ENCODE measurements at regions not wholly inside any gene's neighbourhood (a gene's known extent, or its start where the extent isn't known, plus 50 kb on each side); places are given as distances from the start of the nearest gene placed in this dataset.

DNA sequence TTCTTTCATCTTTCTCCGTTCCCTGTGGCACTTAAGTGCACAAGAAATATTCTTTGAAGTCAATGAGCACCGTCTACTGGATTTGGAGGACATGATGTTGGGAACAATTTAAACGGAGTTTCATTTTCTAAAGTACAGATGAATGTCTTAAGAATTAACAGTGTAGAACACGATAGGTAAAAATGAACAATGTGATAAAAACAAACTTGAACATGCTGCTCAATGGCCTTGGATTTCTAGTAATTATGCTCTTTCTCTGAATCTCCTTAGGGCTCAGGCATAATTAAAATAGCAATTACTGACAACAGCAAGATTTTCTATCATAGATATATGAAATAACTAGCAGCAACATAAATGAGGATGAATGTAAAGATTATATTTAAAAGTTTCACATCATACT lies 142.2 kb upstream of the CDH6 start:
- TF ChIP-seq, protein P1, sequence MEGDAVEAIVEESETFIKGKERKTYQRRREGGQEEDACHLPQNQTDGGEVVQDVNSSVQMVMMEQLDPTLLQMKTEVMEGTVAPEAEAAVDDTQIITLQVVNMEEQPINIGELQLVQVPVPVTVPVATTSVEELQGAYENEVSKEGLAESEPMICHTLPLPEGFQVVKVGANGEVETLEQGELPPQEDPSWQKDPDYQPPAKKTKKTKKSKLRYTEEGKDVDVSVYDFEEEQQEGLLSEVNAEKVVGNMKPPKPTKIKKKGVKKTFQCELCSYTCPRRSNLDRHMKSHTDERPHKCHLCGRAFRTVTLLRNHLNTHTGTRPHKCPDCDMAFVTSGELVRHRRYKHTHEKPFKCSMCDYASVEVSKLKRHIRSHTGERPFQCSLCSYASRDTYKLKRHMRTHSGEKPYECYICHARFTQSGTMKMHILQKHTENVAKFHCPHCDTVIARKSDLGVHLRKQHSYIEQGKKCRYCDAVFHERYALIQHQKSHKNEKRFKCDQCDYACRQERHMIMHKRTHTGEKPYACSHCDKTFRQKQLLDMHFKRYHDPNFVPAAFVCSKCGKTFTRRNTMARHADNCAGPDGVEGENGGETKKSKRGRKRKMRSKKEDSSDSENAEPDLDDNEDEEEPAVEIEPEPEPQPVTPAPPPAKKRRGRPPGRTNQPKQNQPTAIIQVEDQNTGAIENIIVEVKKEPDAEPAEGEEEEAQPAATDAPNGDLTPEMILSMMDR (IDR thresholded peaks at IDR 0.05; ENCODE audit: insufficient read depth, low read length) = no peak
- TF ChIP-seq POLR2AphosphoS5 (IDR thresholded peaks at IDR 0.05; ENCODE audit: low read depth) = no peak
- TF ChIP-seq GABPA (IDR thresholded peaks at IDR 0.05; ENCODE audit: low read depth) = no peak

Measured in HL-60 (cell line).